GM10248 (cell line): ENCODE measurements at regions not wholly inside any gene's neighbourhood (a gene's known extent, or its start where the extent isn't known, plus 50 kb on each side); places are given as distances from the start of the nearest gene placed in this dataset.

Experiments
- CTCF ChIA-PET: fragments of 300-600 bp; sonication (Branson Sonifier 250); formaldehyde crosslinking; extraction: SDS; loops from one replicate; lab custom pipeline; 2021; ENCODE audit warnings: antibody characterized with exemption; lab: Yijun Ruan, JAX
- POLR2A ChIA-PET: fragments of 350-650 bp; sonication (Branson Sonifier 250); formaldehyde crosslinking; extraction: SDS; loops from one replicate; lab custom pipeline; 2020; ENCODE audit warnings: antibody characterized with exemption; lab: Yijun Ruan, JAX
- DNase-seq: peaks from one replicate; pipeline ENCODE4 v3.0.0; 2012; ENCODE audit errors: extremely low spot score
- TF ChIP-seq, protein P1 (sequence below): IDR thresholded peaks from 2 replicates; pipeline ENCODE4 v1.5.1; 2012; ENCODE audit warnings: mild to moderate bottlenecking, low read depth; ENCODE audit errors: extremely low read depth, missing control alignments, control extremely low read depth

DNA sequence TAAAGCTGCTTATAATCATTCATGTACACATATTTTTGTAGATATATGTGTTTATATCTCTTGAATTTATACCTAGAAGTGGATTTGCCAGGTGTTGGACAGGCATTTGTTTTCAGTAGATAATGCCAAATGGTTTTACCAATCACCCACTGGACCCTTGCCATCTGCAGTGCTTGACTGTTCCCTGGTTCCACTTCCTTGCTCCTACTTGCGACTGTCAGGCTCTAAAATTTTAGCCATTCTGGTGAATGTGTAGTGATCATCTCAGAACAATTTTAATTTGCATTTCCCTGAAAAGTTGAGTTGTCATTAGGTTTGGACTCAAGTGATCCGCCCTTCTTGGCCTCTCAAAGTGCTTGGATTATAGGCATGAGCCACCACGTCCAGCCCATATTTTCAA, 122.4 kb upstream of the SLC34A2 start:
- TF ChIP-seq, protein P1, sequence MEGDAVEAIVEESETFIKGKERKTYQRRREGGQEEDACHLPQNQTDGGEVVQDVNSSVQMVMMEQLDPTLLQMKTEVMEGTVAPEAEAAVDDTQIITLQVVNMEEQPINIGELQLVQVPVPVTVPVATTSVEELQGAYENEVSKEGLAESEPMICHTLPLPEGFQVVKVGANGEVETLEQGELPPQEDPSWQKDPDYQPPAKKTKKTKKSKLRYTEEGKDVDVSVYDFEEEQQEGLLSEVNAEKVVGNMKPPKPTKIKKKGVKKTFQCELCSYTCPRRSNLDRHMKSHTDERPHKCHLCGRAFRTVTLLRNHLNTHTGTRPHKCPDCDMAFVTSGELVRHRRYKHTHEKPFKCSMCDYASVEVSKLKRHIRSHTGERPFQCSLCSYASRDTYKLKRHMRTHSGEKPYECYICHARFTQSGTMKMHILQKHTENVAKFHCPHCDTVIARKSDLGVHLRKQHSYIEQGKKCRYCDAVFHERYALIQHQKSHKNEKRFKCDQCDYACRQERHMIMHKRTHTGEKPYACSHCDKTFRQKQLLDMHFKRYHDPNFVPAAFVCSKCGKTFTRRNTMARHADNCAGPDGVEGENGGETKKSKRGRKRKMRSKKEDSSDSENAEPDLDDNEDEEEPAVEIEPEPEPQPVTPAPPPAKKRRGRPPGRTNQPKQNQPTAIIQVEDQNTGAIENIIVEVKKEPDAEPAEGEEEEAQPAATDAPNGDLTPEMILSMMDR = no peak
- DNase-seq = no peak
- CTCF ChIA-PET = no interaction called here
- POLR2A ChIA-PET = no interaction called here

DNA sequence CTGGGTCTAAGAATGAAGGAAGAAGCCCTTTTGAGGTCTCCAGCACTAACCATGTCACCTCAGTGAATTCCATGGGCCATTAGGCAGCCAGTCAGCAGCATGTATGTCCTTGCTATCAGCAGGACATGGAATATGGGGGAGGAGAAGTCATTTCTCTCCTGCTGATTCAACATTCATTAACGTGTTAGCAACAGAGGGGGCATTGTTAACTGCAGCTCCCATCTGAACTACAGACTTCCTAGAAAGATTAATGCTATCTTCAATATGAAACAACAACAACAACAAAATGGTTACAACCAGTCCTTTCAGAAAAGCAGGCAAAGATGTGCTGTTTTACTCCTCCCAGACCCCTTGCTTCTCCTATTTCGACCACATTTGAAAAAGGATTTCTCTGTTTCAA, 120.4 kb upstream of the SLC34A2 start:
- no peak for DNase-seq
- POLR2A ChIA-PET = no interaction called here
- CTCF ChIA-PET = interaction anchor here (1.5 kb wide), 1 partner anchor 11 kb away, joined by 4 read pairs; no protein-coding TSS in a partner anchor
- TF ChIP-seq, protein P1 = no peak

DNA sequence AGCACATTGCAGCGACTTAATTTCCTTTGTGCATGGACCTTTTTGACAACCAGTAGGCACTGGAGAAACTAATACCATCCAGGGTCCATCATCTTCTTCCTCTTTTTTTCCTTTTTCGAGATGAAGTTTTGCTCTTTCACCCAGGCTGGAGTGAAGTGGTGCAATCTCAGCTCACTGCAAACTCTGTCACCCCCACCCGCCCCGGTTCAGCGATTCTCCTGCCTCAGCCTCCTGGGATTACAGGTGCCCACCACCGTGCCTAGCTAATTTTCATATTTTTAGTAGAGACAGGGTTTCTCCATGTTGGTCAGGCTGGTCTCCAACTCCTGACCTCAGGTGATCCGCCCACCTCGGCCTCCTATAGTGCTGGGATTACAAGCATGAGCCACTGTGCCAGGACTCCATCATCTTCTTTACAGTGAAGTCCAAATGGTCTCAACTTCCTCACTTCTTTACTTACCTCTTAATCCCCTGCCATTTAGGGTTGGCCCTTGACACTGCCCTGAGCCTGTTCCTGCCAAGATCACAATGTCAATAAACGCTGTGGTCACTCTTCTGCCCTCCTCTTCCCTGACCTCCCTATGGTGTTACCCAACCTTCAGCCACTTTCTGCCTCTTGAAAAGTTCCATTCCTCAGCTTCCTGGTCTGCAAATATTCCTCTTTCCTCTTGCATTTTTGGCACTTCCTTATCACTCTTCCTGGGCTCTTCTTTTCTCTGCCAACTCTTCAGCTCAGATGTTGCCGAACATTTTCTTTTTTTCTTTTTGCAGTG, 119.8 kb upstream of the SLC34A2 start:
- TF ChIP-seq, protein P1 = no peak
- CTCF ChIA-PET = no interaction called here
- DNase-seq = no peak
- POLR2A ChIA-PET = no interaction called here

GRCh38 chr4:25536564-25537320, 118.9 kb upstream of the SLC34A2 start:
- no peak for DNase-seq
- POLR2A ChIA-PET = no interaction called here
- CTCF ChIA-PET = no interaction called here
- TF ChIP-seq, protein P1 = no peak

GRCh38 chr4:25538430-25538829, 117.2 kb upstream of the SLC34A2 start:
- CTCF ChIA-PET = no interaction called here
- TF ChIP-seq, protein P1 = no peak
- DNase-seq = no peak
- POLR2A ChIA-PET = no interaction called here

- ChIA-PET CTCF (no interaction called here), POLR2A (no interaction called here)
- no peak for DNase-seq
- TF ChIP-seq, protein P1 = no peak
These were observed 116.4 kb upstream of the SLC34A2 start for GRCh38 chr4:25539241-25539640.
